HPDE6-E6E7 (cell line): ENCODE measurements at regions not wholly inside any gene's neighbourhood (a gene's known extent, or its start where the extent isn't known, plus 50 kb on each side); places are given as distances from the start of the nearest gene placed in this dataset.
"Not testable (repeated sequence)": the region's sequence is repeated elsewhere in the genome, so short reads cannot be mapped to it uniquely, and the experiment has no call there.

ENCODE experiments used
- DNase-seq: peaks from one replicate; pipeline ENCODE4 v3.0.0; 2011; ENCODE audit warnings: missing footprints; ENCODE audit errors: extremely low spot score

- DNase-seq, result no peak
Measured at GRCh38 chr11:29628609-29629008, 388.2 kb downstream of the KCNA4 start.

GRCh38 chr11:29627541-29627940 lies 389.3 kb downstream of the KCNA4 start:
- no peak for DNase-seq

GRCh38 chr11:29623144-29623722 lies 393.6 kb downstream of the KCNA4 start:
- no peak for DNase-seq

- DNase-seq, result no peak
Measured at GRCh38 chr11:29616611-29617010, 400.2 kb downstream of the KCNA4 start.

- DNase-seq, result no peak
Measured at GRCh38 chr11:29612423-29612822, 404.4 kb downstream of the KCNA4 start.

- DNase-seq, result no peak
Measured at GRCh38 chr11:29606330-29607031, 410.3 kb downstream of the KCNA4 start.

- DNase-seq, result not testable (repeated sequence)
Measured at GRCh38 chr11:29600151-29600575, 416.7 kb downstream of the KCNA4 start.

- DNase-seq, result no peak
Measured at GRCh38 chr11:29584342-29584741, 432.5 kb downstream of the KCNA4 start.

- no peak for DNase-seq
Measured at GRCh38 chr11:29578806-29579205, 438.0 kb downstream of the KCNA4 start.

- no peak for DNase-seq
Measured at GRCh38 chr11:29564486-29564885, 452.3 kb downstream of the KCNA4 start.

- no peak for DNase-seq
Measured at GRCh38 chr11:29562183-29562582, 454.6 kb downstream of the KCNA4 start.

- no peak for DNase-seq
Measured at GRCh38 chr11:29553990-29554389, 462.8 kb downstream of the KCNA4 start.

- no peak for DNase-seq
Measured at GRCh38 chr11:29538339-29539036, 478.3 kb downstream of the KCNA4 start.

- DNase-seq, result no peak
Measured at GRCh38 chr11:29534836-29535235, 482.0 kb downstream of the KCNA4 start.

GRCh38 chr11:29530961-29531360 lies 485.9 kb downstream of the KCNA4 start:
- DNase-seq, result no peak

GRCh38 chr11:29527391-29527936 lies 489.4 kb downstream of the KCNA4 start:
- peak; percentile 28 for DNase-seq

GRCh38 chr11:29518389-29519174 lies 498.2 kb downstream of the KCNA4 start:
- DNase-seq, result peak; percentile 4

- DNase-seq, result no peak
Measured at GRCh38 chr11:29511394-29511793, 505.4 kb downstream of the KCNA4 start.

- no peak for DNase-seq
Measured at GRCh38 chr11:29507376-29507775, 509.5 kb downstream of the KCNA4 start.

- no peak for DNase-seq
Measured at GRCh38 chr11:29495676-29496075, 521.2 kb downstream of the KCNA4 start.

GRCh38 chr11:29490938-29491337 lies 525.9 kb downstream of the KCNA4 start:
- DNase-seq, result no peak

GRCh38 chr11:29486301-29486700 lies 530.5 kb downstream of the KCNA4 start:
- DNase-seq, result no peak
